B cell (primary cell): ENCODE measurements at regions not wholly inside any gene's neighbourhood (a gene's known extent, or its start where the extent isn't known, plus 50 kb on each side); places are given as distances from the start of the nearest gene placed in this dataset.

Experiments
- ATAC-seq: fragments of 200-7000 bp; cut with Tn5 transposase; one replicate; pipeline ENCODE4 v1.10.0; 2021; ENCODE audit warnings: low read depth, mild to moderate bottlenecking, moderate number of reproducible peaks, moderate library complexity
- CTCF ChIA-PET: fragments of 350-600 bp; sonication (Branson Sonifier 250); formaldehyde crosslinking; loops from one replicate; lab custom pipeline; 2021; ENCODE audit warnings: antibody characterized with exemption, inconsistent platforms; lab: Charles Lee
- POLR2A ChIA-PET: fragments of 350-600 bp; sonication (Branson Sonifier 250); formaldehyde crosslinking; loops from one replicate; lab custom pipeline; 2021; ENCODE audit warnings: antibody characterized with exemption; lab: Charles Lee
- DNase-seq: peaks from one replicate; pipeline ENCODE4 v3.0.0; 2013
- H2AFZ ChIP-seq: 2 replicates; pipeline ENCODE4 v1.6.1; 2012; ENCODE audit warnings: mild to moderate bottlenecking, low read depth, low read length; ENCODE audit not compliant: insufficient read depth, poor library complexity, severe bottlenecking
- H3K27ac ChIP-seq, 2 donors: 1 replicate in 1 of 2; 2 replicates in 1 of 2; pipeline ENCODE4 v1.5.1; 2012 to 2013; ENCODE audit warnings: low read length in 2 of 2, mild to moderate bottlenecking in 2 of 2, moderate library complexity in 1 of 2
- H3K27me3 ChIP-seq, 4 experiments: fragments of 200-600 bp in 1 of 4; sonication (generic) in 1 of 4; replicated peaks in 1 of 4; 1 replicate in 2 of 4; 2 replicates in 2 of 4; pipeline versions ENCODE4 v1.6.1 to v1.7.0; 2013 to 2016; ENCODE audit warnings: low read length in 3 of 4, mild to moderate bottlenecking in 2 of 4, mixed read lengths in 1 of 4, moderate library complexity in 1 of 4; ENCODE audit not compliant: insufficient read depth in 4 of 4, control insufficient read depth in 3 of 4; ENCODE audit errors: control extremely low read depth in 1 of 4
- H3K36me3 ChIP-seq, 2 experiments: replicated peaks in 1 of 2; 1 replicate in 1 of 2; 2 replicates in 1 of 2; pipeline versions ENCODE4 v1.6.1 to v1.7.1; 2013; ENCODE audit warnings: low read length in 1 of 2; ENCODE audit not compliant: insufficient read depth in 2 of 2, control insufficient read depth in 1 of 2; ENCODE audit errors: control extremely low read depth in 1 of 2, extremely low read depth in 1 of 2
- H3K4me1 ChIP-seq, 2 donors: fragments of 200-600 bp in 1 of 2; sonication (generic) in 1 of 2; 1 replicate in 1 of 2; 2 replicates in 1 of 2; pipeline versions ENCODE4 v1.5.1 to v1.6.1; 2013 to 2017; ENCODE audit warnings: low read length in 2 of 2; ENCODE audit not compliant: control insufficient read depth in 2 of 2, insufficient read depth in 2 of 2
- H3K4me2 ChIP-seq: replicated peaks from 2 replicates; pipeline ENCODE3; 2012; ENCODE audit warnings: mild to moderate bottlenecking, low read depth, low read length; ENCODE audit not compliant: poor library complexity, severe bottlenecking
- H3K4me3 ChIP-seq, 5 experiments: fragments of 200-600 bp in 1 of 5; sonication (generic) in 1 of 5; 1 replicate in 3 of 5; 2 replicates in 2 of 5; pipeline versions ENCODE4 v1.5.1 to v1.7.0; 2011 to 2016; ENCODE audit warnings: low read length in 4 of 5, mild to moderate bottlenecking in 4 of 5, low read depth in 2 of 5, control low read depth in 1 of 5, moderate library complexity in 1 of 5; ENCODE audit not compliant: insufficient read depth in 1 of 5; ENCODE audit errors: control extremely low read depth in 1 of 5, extremely low read depth in 1 of 5
- H3K79me2 ChIP-seq: fragments of 200-600 bp; sonication (generic); one replicate; pipeline ENCODE4 v1.6.0; 2016; ENCODE audit warnings: low read length; ENCODE audit not compliant: control insufficient read depth, insufficient read depth
- H3K9ac ChIP-seq: fragments of 200-600 bp; sonication (generic); 2 replicates; pipeline ENCODE4 v1.6.1; 2017; ENCODE audit warnings: mild to moderate bottlenecking, low read length, moderate library complexity
- H3K9me3 ChIP-seq, 3 donors: one replicate each; pipeline versions ENCODE4 v1.6.1 to v1.7.1; 2013; ENCODE audit warnings: low read length in 2 of 3; ENCODE audit not compliant: control insufficient read depth in 2 of 3, insufficient read depth in 1 of 3; ENCODE audit errors: control extremely low read depth in 1 of 3
- H4K20me1 ChIP-seq: 2 replicates; pipeline ENCODE4 v1.6.0; 2012; ENCODE audit warnings: mild to moderate bottlenecking, low read length; ENCODE audit not compliant: insufficient read depth, control insufficient read depth, poor library complexity, severe bottlenecking
- H3K27ac Mint-ChIP-seq: one replicate; pipeline ENCODE4 v1.8.0; 2021; ENCODE audit warnings: mixed read lengths
- H3K27me3 Mint-ChIP-seq: one replicate; pipeline ENCODE4 v1.8.0; 2021; ENCODE audit warnings: mixed read lengths
- H3K4me1 Mint-ChIP-seq: one replicate; pipeline ENCODE4 v1.8.0; 2021; ENCODE audit warnings: mixed read lengths
- H3K4me3 Mint-ChIP-seq: one replicate; pipeline ENCODE4 v1.8.0; 2021; ENCODE audit warnings: mixed read lengths
- H3K9me3 Mint-ChIP-seq: one replicate; pipeline ENCODE4 v1.8.0; 2022; ENCODE audit warnings: mixed read lengths; ENCODE audit not compliant: insufficient read depth
- CTCF ChIP-seq: fragments of 200-600 bp; IDR thresholded peaks from one replicate; pipeline ENCODE4 v1.8.0; 2022; ENCODE audit warnings: antibody characterized with exemption, mild to moderate bottlenecking
- EZH2 ChIP-seq: IDR thresholded peaks from 2 replicates; pipeline ENCODE4 v1.6.1; 2012; ENCODE audit warnings: borderline replicate concordance, low read depth, mild to moderate bottlenecking, moderate library complexity, low read length; ENCODE audit not compliant: insufficient read depth, poor library complexity, severe bottlenecking
- WGBS: methylation state at CpG from one replicate; pipeline ENCODE4 v1.1.5; 2013; ENCODE audit warnings: missing lambda C conversion rate; ENCODE audit not compliant: insufficient coverage; 5-methylcytosine and 5-hydroxymethylcytosine counted together
- intact Hi-C: fragments of 100-400 bp; cut with micrococcal nuclease; formaldehyde crosslinking; loops from one replicate; pipeline ENCODE4 v1.10.0; 2022

- Histone ChIP-seq H3K9me3 (no peaks in the 10 kb centered on the region), H3K4me1 (no peaks in the 10 kb centered on the region), H3K9ac (no peak overlapping the region), H3K79me2 (no peaks in the 10 kb centered on the region), H4K20me1 (no peaks in the 10 kb centered on the region), H3K27me3 (no peaks in the 10 kb centered on the region), H2AFZ (no peak overlapping the region), H3K36me3 (no peaks in the 10 kb centered on the region), H3K4me2 (no peak overlapping the region), H3K4me3 (no peak overlapping the region), H3K27ac (no peak overlapping the region)
- no CpG with 5 or more reads among the region's 3 CpGs for whole genome bisulfite sequencing
- H3K27me3 Mint-ChIP-seq, result no peaks in the 10 kb centered on the region
- no peak overlapping the region for H3K27ac Mint-ChIP-seq
- no peaks in the 10 kb centered on the region for H3K4me1 Mint-ChIP-seq
- H3K4me3 Mint-ChIP-seq, result no peak overlapping the region
- TF ChIP-seq CTCF, result no peak
- TF ChIP-seq EZH2, result no peak
- intact Hi-C loops, result no loop called here
- ChIA-PET CTCF (no interaction called here), POLR2A (no interaction called here)
- DNase-seq (no peak), ATAC-seq (no peak)
- H3K9me3 Mint-ChIP-seq, result peaks cover 3% of the 10 kb centered on the region
Measured at GRCh38 chr1:191634801-191635508, 523.3 kb upstream of the RGS18 start.

GRCh38 chr1:191636345-191636744, 521.9 kb upstream of the RGS18 start:
- no peak for TF ChIP-seq EZH2
- no peak for TF ChIP-seq CTCF
- no peak for ATAC-seq
- no peaks in the 10 kb centered on the region for H3K4me1 Mint-ChIP-seq
- no peak overlapping the region for H3K9ac ChIP-seq
- no peak overlapping the region for H3K27ac Mint-ChIP-seq
- no peak overlapping the region for H2AFZ ChIP-seq
- no peaks in the 10 kb centered on the region for H3K27me3 Mint-ChIP-seq
- H3K4me3 Mint-ChIP-seq, result no peak overlapping the region
- POLR2A ChIA-PET, result no interaction called here
- H3K27me3 ChIP-seq, result no peaks in the 10 kb centered on the region
- no peaks in the 10 kb centered on the region for H3K4me1 ChIP-seq
- no peak overlapping the region for H3K4me3 ChIP-seq
- H3K9me3 Mint-ChIP-seq, result peaks cover 3% of the 10 kb centered on the region
- no peaks in the 10 kb centered on the region for H4K20me1 ChIP-seq
- no peaks in the 10 kb centered on the region for H3K79me2 ChIP-seq
- no peak for DNase-seq
- no peak overlapping the region for H3K4me2 ChIP-seq
- H3K27ac ChIP-seq, result no peak overlapping the region
- no peaks in the 10 kb centered on the region for H3K36me3 ChIP-seq
- intact Hi-C loops, result no loop called here
- CTCF ChIA-PET, result no interaction called here
- no peaks in the 10 kb centered on the region for H3K9me3 ChIP-seq
